ENCODE measurements at regions not wholly inside any gene's neighbourhood (a gene's known extent, or its start where the extent isn't known, plus 50 kb on each side); places are given as distances from the start of the nearest gene placed in this dataset.

GRCh38 chr10:105770524-105771212 lies 1129.6 kb downstream of the SORCS3 start:
- no peak overlapping the region for H3K27ac ChIP-seq
- no peaks in the 10 kb centered on the region for H3K36me3 ChIP-seq
- DNase-seq, result no peak
- 16 to 23% (median 17%) methylated on average over 2 of the region's 2 CpGs for WGBS, 5 donors
- H3K9me3 ChIP-seq, result no peaks in the 10 kb centered on the region
- no peaks in the 10 kb centered on the region for H3K27me3 ChIP-seq (replicated peaks in 1 of 7)
- H3K4me3 ChIP-seq, result no peak overlapping the region
- no peaks in the 10 kb centered on the region for H3K4me1 ChIP-seq
- no peak for TF ChIP-seq POLR2AphosphoS5 (IDR thresholded peaks at IDR 0.05)
- intact Hi-C loops (cut with DNase I; ENCODE audit: low total_unique reads), result no loop called here

GRCh38 chr10:105769248-105770184 lies 1128.4 kb downstream of the SORCS3 start:
- no peaks in the 10 kb centered on the region for H3K36me3 ChIP-seq
- TF ChIP-seq CTCF (IDR thresholded peaks at IDR 0.05 in 8 of 11, conservative IDR thresholded peaks at IDR 0.05 in 3 of 11) (no peak), POLR2A (IDR thresholded peaks at IDR 0.05) (no peak), POLR2AphosphoS5 (IDR thresholded peaks at IDR 0.05) (no peak)
- no peak overlapping the region for H3K4me3 ChIP-seq
- no peak for DNase-seq
- H3K27ac ChIP-seq, result no peak overlapping the region
- intact Hi-C loops (cut with DNase I; ENCODE audit: low total_unique reads), result no loop called here
- no peaks in the 10 kb centered on the region for H3K9me3 ChIP-seq
- 44 to 60% (median 47%) methylated on average over 6 of the region's 6 CpGs for WGBS, 5 donors
- H3K27me3 ChIP-seq (replicated peaks in 1 of 7), result no peaks in the 10 kb centered on the region
- no peaks in the 10 kb centered on the region for H3K4me1 ChIP-seq

GRCh38 chr10:105763611-105764010 lies 1122.5 kb downstream of the SORCS3 start:
- 16 to 30% (median 24%) methylated on average over 2 of the region's 2 CpGs for WGBS, 5 donors
- H3K9me3 ChIP-seq, result no peaks in the 10 kb centered on the region
- H3K27me3 ChIP-seq (replicated peaks in 1 of 7), result no peaks in the 10 kb centered on the region
- H3K4me1 ChIP-seq, result no peaks in the 10 kb centered on the region
- no peaks in the 10 kb centered on the region for H3K36me3 ChIP-seq
- intact Hi-C loops (cut with DNase I; ENCODE audit: low total_unique reads), result no loop called here
- no peak overlapping the region for H3K27ac ChIP-seq
- DNase-seq, result no peak
- no peak overlapping the region for H3K4me3 ChIP-seq
- no peak for TF ChIP-seq CTCF (IDR thresholded peaks at IDR 0.05 in 8 of 11, conservative IDR thresholded peaks at IDR 0.05 in 3 of 11)
- TF ChIP-seq POLR2AphosphoS5 (IDR thresholded peaks at IDR 0.05), result no peak
- no peak for TF ChIP-seq POLR2A (IDR thresholded peaks at IDR 0.05)

GRCh38 chr10:105761576-105762260 lies 1120.6 kb downstream of the SORCS3 start:
- no peaks in the 10 kb centered on the region for H3K4me1 ChIP-seq
- TF ChIP-seq POLR2A (IDR thresholded peaks at IDR 0.05) (no peak), POLR2AphosphoS5 (IDR thresholded peaks at IDR 0.05) (no peak), CTCF (IDR thresholded peaks at IDR 0.05 in 8 of 11, conservative IDR thresholded peaks at IDR 0.05 in 3 of 11) (no peak)
- H3K36me3 ChIP-seq, result no peaks in the 10 kb centered on the region
- no peak overlapping the region for H3K27ac ChIP-seq
- no peak overlapping the region for H3K4me3 ChIP-seq
- intact Hi-C loops (cut with DNase I; ENCODE audit: low total_unique reads), result no loop called here
- H3K9me3 ChIP-seq, result no peaks in the 10 kb centered on the region
- WGBS, 5 donors, result 64 to 75% (median 69%) methylated on average over 4 of the region's 4 CpGs
- H3K27me3 ChIP-seq (replicated peaks in 1 of 7), result no peaks in the 10 kb centered on the region
- DNase-seq, result no peak

Data from spleen (tissue), 11 donors.